ENCODE measurements at regions not wholly inside any gene's neighbourhood (a gene's known extent, or its start where the extent isn't known, plus 50 kb on each side); places are given as distances from the start of the nearest gene placed in this dataset.

- Mint-ChIP-seq H3K9me3 (ENCODE audit: low read depth) (no peaks in the 10 kb centered on the region), H3K4me3 (peak overlapping the region; percentile 75), H3K36me3 (peaks cover 9% of the 10 kb centered on the region), H3K27ac (peak overlapping the region; percentile 94), H3K4me1 (ENCODE audit: low read depth) (peaks cover 78% of the 10 kb centered on the region), H3K27me3 (no peaks in the 10 kb centered on the region)
Observed at GRCh38 chr17:77476931-77477805, 336.4 kb downstream of the SEC14L1 start.

- Mint-ChIP-seq H3K27ac (peak overlapping the region; percentile 66), H3K36me3 (peaks cover 9% of the 10 kb centered on the region), H3K27me3 (no peaks in the 10 kb centered on the region), H3K9me3 (ENCODE audit: low read depth) (no peaks in the 10 kb centered on the region), H3K4me3 (no peak overlapping the region), H3K4me1 (ENCODE audit: low read depth) (peaks cover 67% of the 10 kb centered on the region)
Observed at GRCh38 chr17:77478281-77478680, 337.5 kb downstream of the SEC14L1 start.

- Mint-ChIP-seq H3K4me1 (ENCODE audit: low read depth) (peaks cover 61% of the 10 kb centered on the region), H3K36me3 (peaks cover 5% of the 10 kb centered on the region), H3K4me3 (peak overlapping the region; percentile 61), H3K27ac (peak overlapping the region; percentile 89), H3K27me3 (no peaks in the 10 kb centered on the region), H3K9me3 (ENCODE audit: low read depth) (no peaks in the 10 kb centered on the region)
Observed at GRCh38 chr17:77478899-77479298, 338.1 kb downstream of the SEC14L1 start.

- peaks cover 54% of the 10 kb centered on the region for H3K4me1 Mint-ChIP-seq (ENCODE audit: low read depth)
- H3K4me3 Mint-ChIP-seq, result peak overlapping the region; percentile 61
- no peaks in the 10 kb centered on the region for H3K9me3 Mint-ChIP-seq (ENCODE audit: low read depth)
- H3K27me3 Mint-ChIP-seq, result no peaks in the 10 kb centered on the region
- H3K27ac Mint-ChIP-seq, result peak overlapping the region; percentile 89
- peaks cover 5% of the 10 kb centered on the region for H3K36me3 Mint-ChIP-seq
Observed at GRCh38 chr17:77479372-77480198, 338.8 kb downstream of the SEC14L1 start.

- peaks cover 3% of the 10 kb centered on the region for H3K36me3 Mint-ChIP-seq
- peak overlapping the region; percentile 84 for H3K27ac Mint-ChIP-seq
- H3K9me3 Mint-ChIP-seq (ENCODE audit: low read depth), result no peaks in the 10 kb centered on the region
- no peak overlapping the region for H3K4me3 Mint-ChIP-seq
- peaks cover 48% of the 10 kb centered on the region for H3K4me1 Mint-ChIP-seq (ENCODE audit: low read depth)
- H3K27me3 Mint-ChIP-seq, result no peaks in the 10 kb centered on the region
Observed at GRCh38 chr17:77480199-77480508, 339.4 kb downstream of the SEC14L1 start.

GRCh38 chr17:77480509-77481215, 339.9 kb downstream of the SEC14L1 start:
- Mint-ChIP-seq H3K36me3 (peaks cover 3% of the 10 kb centered on the region), H3K27ac (peak overlapping the region; percentile 84), H3K27me3 (no peaks in the 10 kb centered on the region), H3K4me3 (no peak overlapping the region), H3K4me1 (ENCODE audit: low read depth) (peaks cover 43% of the 10 kb centered on the region), H3K9me3 (ENCODE audit: low read depth) (no peaks in the 10 kb centered on the region)

- H3K27ac Mint-ChIP-seq, result peak overlapping the region; percentile 76
- H3K27me3 Mint-ChIP-seq, result no peaks in the 10 kb centered on the region
- no peaks in the 10 kb centered on the region for H3K9me3 Mint-ChIP-seq (ENCODE audit: low read depth)
- H3K4me3 Mint-ChIP-seq, result no peak overlapping the region
- peaks cover 3% of the 10 kb centered on the region for H3K36me3 Mint-ChIP-seq
- peaks cover 39% of the 10 kb centered on the region for H3K4me1 Mint-ChIP-seq (ENCODE audit: low read depth)
Observed at GRCh38 chr17:77481476-77482374, 341.0 kb downstream of the SEC14L1 start.

- Mint-ChIP-seq H3K36me3 (no peaks in the 10 kb centered on the region), H3K27ac (no peak overlapping the region), H3K9me3 (ENCODE audit: low read depth) (no peaks in the 10 kb centered on the region), H3K4me1 (ENCODE audit: low read depth) (peaks cover 30% of the 10 kb centered on the region), H3K4me3 (no peak overlapping the region), H3K27me3 (no peaks in the 10 kb centered on the region)
Observed at GRCh38 chr17:77482375-77483127, 341.8 kb downstream of the SEC14L1 start.

GRCh38 chr17:77483128-77483598, 342.4 kb downstream of the SEC14L1 start:
- H3K27ac Mint-ChIP-seq, result peak overlapping the region; percentile 68
- no peaks in the 10 kb centered on the region for H3K27me3 Mint-ChIP-seq
- no peaks in the 10 kb centered on the region for H3K36me3 Mint-ChIP-seq
- peaks cover 25% of the 10 kb centered on the region for H3K4me1 Mint-ChIP-seq (ENCODE audit: low read depth)
- H3K9me3 Mint-ChIP-seq (ENCODE audit: low read depth), result no peaks in the 10 kb centered on the region
- H3K4me3 Mint-ChIP-seq, result no peak overlapping the region

GRCh38 chr17:77484111-77484510, 343.3 kb downstream of the SEC14L1 start:
- Mint-ChIP-seq H3K27ac (no peak overlapping the region), H3K4me1 (ENCODE audit: low read depth) (peaks cover 18% of the 10 kb centered on the region), H3K36me3 (no peaks in the 10 kb centered on the region), H3K4me3 (no peak overlapping the region), H3K27me3 (no peaks in the 10 kb centered on the region), H3K9me3 (ENCODE audit: low read depth) (no peaks in the 10 kb centered on the region)

- H3K27ac Mint-ChIP-seq, result peak overlapping the region; percentile 22
- H3K4me1 Mint-ChIP-seq (ENCODE audit: low read depth), result peaks cover 12% of the 10 kb centered on the region
- no peak overlapping the region for H3K4me3 Mint-ChIP-seq
- no peaks in the 10 kb centered on the region for H3K9me3 Mint-ChIP-seq (ENCODE audit: low read depth)
- H3K36me3 Mint-ChIP-seq, result no peaks in the 10 kb centered on the region
- no peaks in the 10 kb centered on the region for H3K27me3 Mint-ChIP-seq
Observed at GRCh38 chr17:77485089-77485833, 344.5 kb downstream of the SEC14L1 start.

- H3K36me3 Mint-ChIP-seq, result no peaks in the 10 kb centered on the region
- H3K4me3 Mint-ChIP-seq, result no peak overlapping the region
- no peak overlapping the region for H3K27ac Mint-ChIP-seq
- H3K27me3 Mint-ChIP-seq, result no peaks in the 10 kb centered on the region
- no peaks in the 10 kb centered on the region for H3K9me3 Mint-ChIP-seq (ENCODE audit: low read depth)
- H3K4me1 Mint-ChIP-seq (ENCODE audit: low read depth), result peaks cover 10% of the 10 kb centered on the region
Observed at GRCh38 chr17:77487211-77487629, 346.5 kb downstream of the SEC14L1 start.
